ENCODE measurements at regions not wholly inside any gene's neighbourhood (a gene's known extent, or its start where the extent isn't known, plus 50 kb on each side); places are given as distances from the start of the nearest gene placed in this dataset.

- no peak for TF ChIP-seq POLR2A (IDR thresholded peaks at IDR 0.05; ENCODE audit: borderline replicate concordance, extremely low read depth, insufficient read depth, insufficient read length)
- no peak for TF ChIP-seq MAX (IDR thresholded peaks at IDR 0.05)
- TF ChIP-seq ZNF274 (IDR thresholded peaks at IDR 0.05; ENCODE audit: low read depth, low read length), result no peak
- no peak for TF ChIP-seq EZH2phosphoT487 (IDR thresholded peaks at IDR 0.05; ENCODE audit: borderline replicate concordance)
- TF ChIP-seq CTCF (IDR thresholded peaks at IDR 0.05 in 2 of 3, conservative IDR thresholded peaks at IDR 0.05 in 1 of 3; ENCODE audit: borderline replicate concordance in 1 of 3, insufficient read depth in 1 of 3, low read depth in 2 of 3, low read length in 2 of 3), result no peak
- TF ChIP-seq POLR2AphosphoS5 (IDR thresholded peaks at IDR 0.05; ENCODE audit: low read depth, low read length), result no peak
These were observed 130.2 kb upstream of the RAP1B start for GRCh38 chr12:68480526-68480925.
